Prostate gland (tissue), 2 donors: ENCODE measurements at regions not wholly inside any gene's neighbourhood (a gene's known extent, or its start where the extent isn't known, plus 50 kb on each side); places are given as distances from the start of the nearest gene placed in this dataset.

ENCODE experiments used
- DNase-seq: peaks from one replicate; pipeline ENCODE4 v3.0.0-alpha.2; 2019; ENCODE audit warnings: low spot score
- H3K27ac ChIP-seq, 2 donors: fragments of 200-600 bp; sonication (generic); 2 replicates each; pipeline ENCODE4 v1.5.1; 2017 to 2019
- H3K27me3 ChIP-seq: fragments of 200-600 bp; sonication (generic); replicated peaks from 2 replicates; pipeline ENCODE4 v1.5.1; 2019; ENCODE audit not compliant: insufficient read depth
- H3K36me3 ChIP-seq, 2 donors: fragments of 200-600 bp; sonication (generic); 1 replicate in 1 of 2; 2 replicates in 1 of 2; pipeline versions ENCODE4 v1.5.1 to v1.8.1; 2017 to 2019
- H3K4me1 ChIP-seq: fragments of 200-600 bp; sonication (generic); replicated peaks from 2 replicates; pipeline ENCODE4 v1.5.1; 2019
- H3K4me3 ChIP-seq, 2 donors: fragments of 200-600 bp; sonication (generic); 2 replicates each; pipeline ENCODE4 v1.5.1; 2017 to 2019
- H3K9me3 ChIP-seq: fragments of 200-600 bp; sonication (generic); 2 replicates; pipeline ENCODE4 v1.5.1; 2017
- CTCF ChIP-seq, 4 experiments: fragments of 200-600 bp in 2 of 4; fragments of 450-650 bp in 2 of 4; sonication (generic) in 2 of 4; IDR thresholded peaks; 1 replicate in 3 of 4; 2 replicates in 1 of 4; pipeline ENCODE4 v1.5.1; 2016 to 2019; ENCODE audit warnings: antibody characterized with exemption in 4 of 4, mild to moderate bottlenecking in 2 of 4, moderate library complexity in 2 of 4
- POLR2A ChIP-seq: fragments of 450-650 bp; IDR thresholded peaks from one replicate; pipeline ENCODE4 v1.6.1; 2016; ENCODE audit warnings: antibody characterized with exemption, mild to moderate bottlenecking
- POLR2AphosphoS5 ChIP-seq: sonication (generic); formaldehyde crosslinking; IDR thresholded peaks from one replicate; pipeline ENCODE4 v1.6.1; 2017; ENCODE audit warnings: antibody characterized with exemption
- WGBS: methylation state at CpG from one replicate; pipeline ENCODE4 v1.1.5; 2018; 5-methylcytosine and 5-hydroxymethylcytosine counted together
- intact Hi-C: fragments of 100-400 bp; cut with DNase I; formaldehyde crosslinking; loops from one replicate; pipeline ENCODE4 v1.14.2; 2022

DNA sequence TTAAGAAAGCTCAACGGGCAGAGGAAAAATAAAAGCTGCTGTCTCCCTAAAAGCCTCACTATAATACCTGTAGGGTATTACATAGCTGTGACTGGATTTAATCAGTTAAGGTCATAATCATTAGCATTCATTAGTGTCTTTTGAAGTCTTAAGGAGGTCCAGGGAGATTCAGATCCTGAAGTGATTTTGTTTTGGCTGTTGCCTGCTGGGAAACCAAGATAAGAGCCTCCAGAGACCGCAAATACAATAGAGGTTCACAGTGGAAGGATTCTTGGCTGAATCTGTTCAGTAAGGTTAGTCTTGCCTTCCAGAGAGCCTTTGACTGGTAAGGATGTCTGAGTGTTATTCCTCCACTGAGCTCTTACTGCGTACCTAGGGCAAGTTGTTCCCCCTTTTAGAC, 54.0 kb upstream of the TNFRSF19 start:
- Histone ChIP-seq H3K9me3 (no peaks in the 10 kb centered on the region), H3K27ac (no peak overlapping the region), H3K4me3 (no peak overlapping the region), H3K36me3 (no peaks in the 10 kb centered on the region), H3K4me1 (no peaks in the 10 kb centered on the region), H3K27me3 (no peaks in the 10 kb centered on the region)
- no peak for DNase-seq
- intact Hi-C loops = loop anchor here (5.0 kb wide), 1 partner anchor 41 kb away; no protein-coding TSS in a partner anchor
- WGBS = 29% methylated on average over 3 of the region's 3 CpGs
- TF ChIP-seq POLR2A (no peak), POLR2AphosphoS5 (no peak), CTCF (IDR thresholded peaks at IDR 0.05) (no peak)

DNA sequence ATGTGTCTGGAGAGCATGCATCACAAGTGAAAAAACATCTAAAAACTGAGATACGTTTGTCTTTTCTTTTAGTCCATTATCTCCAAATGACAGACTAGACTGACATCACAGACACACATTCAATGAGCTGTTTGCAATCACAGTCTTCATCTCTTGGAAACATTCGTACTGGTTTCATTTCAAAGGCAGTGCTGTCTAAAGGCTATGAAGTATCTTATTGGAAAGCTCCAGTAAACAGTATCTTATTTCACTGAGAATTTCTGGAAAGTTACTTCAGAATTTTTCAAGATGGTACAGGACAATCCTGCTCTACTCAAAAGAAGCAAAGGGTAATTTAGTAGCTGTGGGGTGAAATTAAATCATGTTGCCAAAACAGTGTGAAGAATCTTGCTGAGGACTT, 53.5 kb upstream of the TNFRSF19 start:
- 17% methylated on average over 2 of the region's 2 CpGs for WGBS

DNA sequence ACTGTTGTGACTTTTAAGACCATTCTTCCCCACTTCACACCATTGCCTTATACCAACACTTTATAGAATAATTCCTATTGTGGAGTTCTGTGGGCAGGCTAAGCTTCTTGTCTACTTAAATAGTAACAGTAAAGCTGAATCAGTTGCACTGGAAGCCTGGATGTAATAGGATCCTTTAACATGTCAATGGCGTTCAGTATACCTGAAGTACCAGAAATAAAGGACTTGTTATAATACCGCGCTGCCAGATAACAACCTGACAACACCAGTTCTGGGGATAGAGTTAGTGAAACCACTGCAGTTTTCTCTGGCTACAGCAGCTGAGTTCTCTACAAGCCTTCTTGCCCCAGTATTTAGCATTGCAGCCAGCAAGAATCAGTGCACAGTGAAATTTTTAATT, 52.0 kb upstream of the TNFRSF19 start:
- no peaks in the 10 kb centered on the region for H3K36me3 ChIP-seq
- no peak overlapping the region for H3K4me3 ChIP-seq
- intact Hi-C loops = loop anchor here (5.0 kb wide), 1 partner anchor 39 kb away; no protein-coding TSS in a partner anchor
- no peak for TF ChIP-seq CTCF (IDR thresholded peaks at IDR 0.05)
- no peak for TF ChIP-seq POLR2AphosphoS5
- TF ChIP-seq POLR2A = no peak
- no peaks in the 10 kb centered on the region for H3K4me1 ChIP-seq
- no peaks in the 10 kb centered on the region for H3K9me3 ChIP-seq
- no peaks in the 10 kb centered on the region for H3K27me3 ChIP-seq
- WGBS = 79% methylated on average over 3 of the region's 3 CpGs
- no peak overlapping the region for H3K27ac ChIP-seq
- no peak for DNase-seq

More for the DNA sequence above, 53.5 kb upstream of the TNFRSF19 start:
- H3K27ac ChIP-seq = no peak overlapping the region
- no peaks in the 10 kb centered on the region for H3K4me1 ChIP-seq
- no peak for TF ChIP-seq CTCF (IDR thresholded peaks at IDR 0.05)
- no peak for TF ChIP-seq POLR2A
- TF ChIP-seq POLR2AphosphoS5 = no peak
- no peaks in the 10 kb centered on the region for H3K9me3 ChIP-seq
- no peak overlapping the region for H3K4me3 ChIP-seq
- no peak for DNase-seq
- intact Hi-C loops = loop anchor here (5.0 kb wide), 1 partner anchor 41 kb away; no protein-coding TSS in a partner anchor
- H3K36me3 ChIP-seq = no peaks in the 10 kb centered on the region
- H3K27me3 ChIP-seq = no peaks in the 10 kb centered on the region
